GM12872 (cell line): ENCODE measurements at regions not wholly inside any gene's neighbourhood (a gene's known extent, or its start where the extent isn't known, plus 50 kb on each side); places are given as distances from the start of the nearest gene placed in this dataset.

ENCODE experiments used
- TF ChIP-seq, protein P1 (sequence below): IDR thresholded peaks from 3 replicates; pipeline ENCODE4 v1.5.1; 2011; ENCODE audit warnings: low read depth, mild to moderate bottlenecking, low read length, moderate library complexity; ENCODE audit not compliant: insufficient read depth

DNA sequence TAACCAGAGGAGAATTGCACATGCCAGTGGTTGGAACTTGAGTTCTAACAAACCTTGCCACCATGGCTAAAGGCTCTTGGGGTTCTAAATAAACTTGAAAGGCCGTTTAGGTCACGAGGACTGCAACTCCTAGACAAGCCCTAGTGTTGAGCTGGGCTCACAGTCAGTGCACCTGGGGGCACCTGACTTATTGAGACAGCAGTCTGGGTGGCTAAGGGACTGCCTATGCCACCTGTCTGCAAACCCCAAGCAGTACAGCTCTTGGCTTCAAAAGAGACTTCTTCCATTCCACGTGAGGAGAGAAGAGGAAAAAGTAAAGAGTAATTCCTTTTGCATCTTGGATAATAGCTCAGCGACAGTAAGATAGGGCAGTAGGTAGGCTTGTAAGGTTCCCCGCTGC is 765.6 kb upstream of the FOXG1 start:
- TF ChIP-seq, protein P1, sequence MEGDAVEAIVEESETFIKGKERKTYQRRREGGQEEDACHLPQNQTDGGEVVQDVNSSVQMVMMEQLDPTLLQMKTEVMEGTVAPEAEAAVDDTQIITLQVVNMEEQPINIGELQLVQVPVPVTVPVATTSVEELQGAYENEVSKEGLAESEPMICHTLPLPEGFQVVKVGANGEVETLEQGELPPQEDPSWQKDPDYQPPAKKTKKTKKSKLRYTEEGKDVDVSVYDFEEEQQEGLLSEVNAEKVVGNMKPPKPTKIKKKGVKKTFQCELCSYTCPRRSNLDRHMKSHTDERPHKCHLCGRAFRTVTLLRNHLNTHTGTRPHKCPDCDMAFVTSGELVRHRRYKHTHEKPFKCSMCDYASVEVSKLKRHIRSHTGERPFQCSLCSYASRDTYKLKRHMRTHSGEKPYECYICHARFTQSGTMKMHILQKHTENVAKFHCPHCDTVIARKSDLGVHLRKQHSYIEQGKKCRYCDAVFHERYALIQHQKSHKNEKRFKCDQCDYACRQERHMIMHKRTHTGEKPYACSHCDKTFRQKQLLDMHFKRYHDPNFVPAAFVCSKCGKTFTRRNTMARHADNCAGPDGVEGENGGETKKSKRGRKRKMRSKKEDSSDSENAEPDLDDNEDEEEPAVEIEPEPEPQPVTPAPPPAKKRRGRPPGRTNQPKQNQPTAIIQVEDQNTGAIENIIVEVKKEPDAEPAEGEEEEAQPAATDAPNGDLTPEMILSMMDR = no peak

GRCh38 chr14:28012629-28013415 is 753.8 kb upstream of the FOXG1 start:
- TF ChIP-seq, protein P1 = no peak

- TF ChIP-seq, protein P1 = no peak
These were observed 746.5 kb upstream of the FOXG1 start for GRCh38 chr14:28020112-28020511.

DNA sequence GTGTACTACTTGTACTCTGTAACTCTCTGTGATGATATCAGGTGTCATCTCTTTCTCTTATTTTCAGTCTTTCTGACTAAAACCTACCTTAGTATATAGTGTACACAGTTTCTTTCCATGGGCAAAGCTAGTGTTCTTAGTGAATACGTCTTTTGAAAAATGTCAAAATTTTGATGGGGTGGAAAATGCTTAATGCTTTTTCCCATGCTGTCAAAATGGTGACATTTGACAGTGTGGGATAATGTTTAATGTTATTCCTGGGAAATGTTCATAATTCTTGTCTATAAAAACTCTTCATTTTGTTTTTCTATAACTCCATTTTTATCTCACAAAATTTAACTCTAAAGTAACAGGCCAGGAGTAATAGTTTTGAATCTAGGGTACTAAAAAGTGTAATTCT is 742.7 kb upstream of the FOXG1 start:
- TF ChIP-seq, protein P1 = no peak

DNA sequence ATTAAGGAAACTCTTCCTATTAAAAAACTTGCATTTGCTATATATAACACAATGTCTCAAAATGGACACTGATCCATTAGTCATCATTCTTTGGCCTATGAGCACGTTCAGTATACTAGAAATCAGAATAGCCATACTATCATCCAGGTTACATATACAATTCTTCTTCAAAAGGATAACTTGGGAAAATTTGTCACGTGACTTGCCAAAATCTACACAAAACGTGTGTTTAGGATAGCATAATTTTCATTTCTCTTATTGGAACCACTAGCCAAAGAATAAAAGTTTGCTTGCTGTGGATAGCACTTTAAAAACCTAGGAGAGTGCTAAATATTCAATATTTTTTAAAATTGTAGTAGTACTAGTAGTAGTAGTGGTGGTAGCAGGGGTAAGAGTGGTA is 714.3 kb upstream of the FOXG1 start:
- TF ChIP-seq, protein P1 = no peak

- TF ChIP-seq, protein P1 = no peak
These were observed 711.6 kb upstream of the FOXG1 start for GRCh38 chr14:28055008-28055407.

DNA sequence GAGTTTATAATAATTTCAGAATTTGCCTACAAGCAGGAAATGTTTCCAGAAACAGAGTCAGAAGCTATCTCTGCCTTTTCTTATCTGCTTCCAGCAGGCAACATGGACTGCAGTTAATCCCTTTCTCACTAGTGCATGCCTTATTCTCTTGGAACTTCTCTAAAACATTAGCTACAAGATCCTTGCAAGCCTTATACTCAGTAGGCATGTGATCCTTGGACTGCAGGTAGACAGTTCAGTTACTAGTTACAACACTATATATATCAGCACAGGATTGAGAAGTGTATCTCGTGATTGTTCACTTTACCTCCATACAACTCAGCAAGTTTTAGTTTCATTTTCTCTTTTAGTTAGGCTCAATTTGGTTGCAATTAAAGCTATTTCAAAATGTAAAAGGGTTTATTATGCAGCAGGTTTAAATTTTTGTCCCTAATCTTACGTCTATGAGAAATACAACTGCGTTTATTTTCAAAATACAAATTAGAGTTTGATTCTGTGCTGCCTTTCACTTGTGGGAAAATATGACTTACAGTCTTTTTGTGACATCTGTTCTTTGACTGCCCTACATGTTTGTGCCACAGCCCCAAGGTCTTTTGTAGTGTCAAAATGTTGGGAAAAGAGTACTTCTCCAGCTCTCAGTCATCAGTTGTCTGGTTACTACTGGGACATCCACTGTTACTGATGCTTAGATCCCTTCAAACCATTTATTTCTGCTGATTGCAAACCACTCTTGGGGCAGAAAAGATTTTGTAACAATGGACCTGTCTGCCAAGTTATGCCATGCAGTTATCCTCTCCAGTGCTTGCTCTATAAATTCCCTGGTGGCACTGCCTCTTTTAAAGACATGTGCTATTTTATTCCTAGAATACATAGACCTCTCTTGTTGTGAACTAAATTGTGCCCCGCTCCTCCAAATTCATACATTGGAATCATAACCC is 709.0 kb upstream of the FOXG1 start:
- TF ChIP-seq, protein P1 = no peak
